ENCODE measurements at regions not wholly inside any gene's neighbourhood (a gene's known extent, or its start where the extent isn't known, plus 50 kb on each side); places are given as distances from the start of the nearest gene placed in this dataset.
"Not testable (repeated sequence)": the region's sequence is repeated elsewhere in the genome, so short reads cannot be mapped to it uniquely, and the experiment has no call there.

GRCh38 chr5:148740966-148741742 is 85.3 kb upstream of the ADRB2 start:
- H2AK5ac ChIP-seq (ENCODE audit: insufficient read length, low read length), result no peak overlapping the region
- no peak overlapping the region for H3K4ac ChIP-seq (ENCODE audit: low read depth, low read length)
- H3K9me3 ChIP-seq (ENCODE audit: control insufficient read depth, low read depth, low read length), result no peaks in the 10 kb centered on the region
- H3K18ac ChIP-seq (ENCODE audit: insufficient read length, low read depth, low read length), result no peak overlapping the region
- H2BK20ac ChIP-seq (ENCODE audit: low read depth, low read length, poor library complexity, severe bottlenecking), result no peak overlapping the region
- H3K79me1 ChIP-seq (ENCODE audit: insufficient read depth, low read depth, low read length, poor library complexity, severe bottlenecking), result no peaks in the 10 kb centered on the region
- H2BK120ac ChIP-seq (ENCODE audit: low read depth, low read length, poor library complexity, severe bottlenecking), result no peak overlapping the region
- H2BK15ac ChIP-seq (ENCODE audit: low read depth, low read length), result no peak overlapping the region
- no peaks in the 10 kb centered on the region for H3K4me1 ChIP-seq (ENCODE audit: insufficient read depth, low read length)
- no peak overlapping the region for H3K27ac Mint-ChIP-seq
- H3K9ac ChIP-seq (ENCODE audit: extremely low read depth, insufficient read length, low read length), result no peak overlapping the region
- no peak overlapping the region for H2AFZ ChIP-seq (ENCODE audit: low read length)
- H3K79me2 ChIP-seq (ENCODE audit: insufficient read depth, low read length), result no peaks in the 10 kb centered on the region
- no peak overlapping the region for H4K8ac ChIP-seq (replicated peaks; ENCODE audit: insufficient read length, low read depth, low read length)
- no peak overlapping the region for H3K56ac ChIP-seq (ENCODE audit: insufficient read length, low read depth, low read length)
- peak; percentile 79 for TF ChIP-seq CTCF (conservative IDR thresholded peaks at IDR 0.05)
- no peak overlapping the region for H4K5ac ChIP-seq (ENCODE audit: insufficient read length, low read depth, low read length)
- no peak overlapping the region for H4K91ac ChIP-seq (ENCODE audit: insufficient read length, low read depth, low read length)
- H3K27ac ChIP-seq (ENCODE audit: insufficient read length, low read depth, low read length), result no peak overlapping the region
- H2BK12ac ChIP-seq (ENCODE audit: insufficient read length, low read depth, low read length), result no peak overlapping the region
- peaks cover 3% of the 10 kb centered on the region; the same call in 1 of the 2 replicates for H3K27me3 Mint-ChIP-seq (ENCODE audit: low read depth)
- H3K4me3 Mint-ChIP-seq, result no peak overlapping the region
- WGBS (ENCODE audit: extremely low coverage, insufficient read length, low lambda C conversion rate), result no CpG with 5 or more reads among the region's 9 CpGs
- H3K4me2 ChIP-seq (ENCODE audit: insufficient read depth, insufficient read length, low read length), result no peak overlapping the region
- H3T11ph ChIP-seq (ENCODE audit: low read length), result no peak overlapping the region
- H3K36me3 Mint-ChIP-seq (ENCODE audit: insufficient read depth in 1 of 3, low read depth in 3 of 3), result no peaks in the 10 kb centered on the region
- no peaks in the 10 kb centered on the region for H3K23me2 ChIP-seq (ENCODE audit: insufficient read length, low read depth, low read length, poor library complexity, severe bottlenecking)
- no peaks in the 10 kb centered on the region for H3K27me3 ChIP-seq (ENCODE audit: insufficient read depth, low read length)
- no peak overlapping the region for H3K14ac ChIP-seq (ENCODE audit: insufficient read depth, low read length)
- no peak overlapping the region for H3K23ac ChIP-seq (ENCODE audit: insufficient read length, low read depth, low read length)
- H3K9me3 Mint-ChIP-seq, result no peaks in the 10 kb centered on the region; a peak in 1 of 5 replicates
- H2BK5ac ChIP-seq (ENCODE audit: insufficient read length, low read length), result no peak overlapping the region
- no peaks in the 10 kb centered on the region for H4K20me1 ChIP-seq (ENCODE audit: control insufficient read depth, insufficient read depth, insufficient read length)
- no peaks in the 10 kb centered on the region for H3K4me1 Mint-ChIP-seq
- no peak for DNase-seq

- not testable (repeated sequence) for H3K14ac ChIP-seq (ENCODE audit: insufficient read depth, low read length); H4K91ac ChIP-seq (ENCODE audit: insufficient read length, low read depth, low read length); H3K4ac ChIP-seq (ENCODE audit: low read depth, low read length); H4K8ac ChIP-seq (replicated peaks; ENCODE audit: insufficient read length, low read depth, low read length); H3K9ac ChIP-seq (ENCODE audit: extremely low read depth, insufficient read length, low read length); H2BK5ac ChIP-seq (ENCODE audit: insufficient read length, low read length); H3K36me3 Mint-ChIP-seq (ENCODE audit: insufficient read depth in 1 of 3, low read depth in 3 of 3); H2BK20ac ChIP-seq (ENCODE audit: low read depth, low read length, poor library complexity, severe bottlenecking); H3T11ph ChIP-seq (ENCODE audit: low read length); H3K4me2 ChIP-seq (ENCODE audit: insufficient read depth, insufficient read length, low read length); DNase-seq; H2AK5ac ChIP-seq (ENCODE audit: insufficient read length, low read length); H3K4me1 Mint-ChIP-seq; H2BK12ac ChIP-seq (ENCODE audit: insufficient read length, low read depth, low read length); H3K23me2 ChIP-seq (ENCODE audit: insufficient read length, low read depth, low read length, poor library complexity, severe bottlenecking); H3K79me1 ChIP-seq (ENCODE audit: insufficient read depth, low read depth, low read length, poor library complexity, severe bottlenecking); H2BK120ac ChIP-seq (ENCODE audit: low read depth, low read length, poor library complexity, severe bottlenecking); H2BK15ac ChIP-seq (ENCODE audit: low read depth, low read length); H3K56ac ChIP-seq (ENCODE audit: insufficient read length, low read depth, low read length); H2AFZ ChIP-seq (ENCODE audit: low read length); H3K27me3 ChIP-seq (ENCODE audit: insufficient read depth, low read length); H4K5ac ChIP-seq (ENCODE audit: insufficient read length, low read depth, low read length); H3K79me2 ChIP-seq (ENCODE audit: insufficient read depth, low read length); H3K27me3 Mint-ChIP-seq (ENCODE audit: low read depth); H3K27ac Mint-ChIP-seq; H3K4me3 Mint-ChIP-seq; H3K4me1 ChIP-seq (ENCODE audit: insufficient read depth, low read length); H3K23ac ChIP-seq (ENCODE audit: insufficient read length, low read depth, low read length); H3K9me3 ChIP-seq (ENCODE audit: control insufficient read depth, low read depth, low read length); H3K18ac ChIP-seq (ENCODE audit: insufficient read length, low read depth, low read length); H3K27ac ChIP-seq (ENCODE audit: insufficient read length, low read depth, low read length); H4K20me1 ChIP-seq (ENCODE audit: control insufficient read depth, insufficient read depth, insufficient read length); H3K9me3 Mint-ChIP-seq
- WGBS (ENCODE audit: extremely low coverage, insufficient read length, low lambda C conversion rate), result no CpG with 5 or more reads among the region's 3 CpGs
Measured at GRCh38 chr5:148741766-148742165, 84.6 kb upstream of the ADRB2 start.

All from H9 (cell line).